Kidney (tissue), 13 donors: ENCODE measurements at regions not wholly inside any gene's neighbourhood (a gene's known extent, or its start where the extent isn't known, plus 50 kb on each side); places are given as distances from the start of the nearest gene placed in this dataset.
"Not testable (repeated sequence)": the region's sequence is repeated elsewhere in the genome, so short reads cannot be mapped to it uniquely, and the experiment has no call there.

Experiments used
- DNase-seq, 5 donors: peaks; one replicate each; pipeline ENCODE4 v3.0.0-alpha.2; 2013 to 2020
- FAIRE-seq: peaks from 2 replicates; lab custom pipeline; 2012; peaks lifted over from hg19 to GRCh38; lab: Jason Lieb, UNC
- H3K27ac ChIP-seq, 2 donors: one replicate each; pipeline ENCODE4 v1.7.0; 2013; ENCODE audit warnings: low read depth in 2 of 2, low read length in 2 of 2, inconsistent platforms in 1 of 2
- H3K27me3 ChIP-seq: one replicate; pipeline ENCODE4 v1.7.1; 2013; ENCODE audit warnings: low read length, inconsistent platforms; ENCODE audit not compliant: control insufficient read depth, insufficient read depth
- H3K36me3 ChIP-seq, 3 donors: one replicate each; pipeline versions ENCODE4 v1.7.0 to v1.7.1; 2013; ENCODE audit warnings: low read length in 3 of 3, control low read depth in 1 of 3, inconsistent platforms in 1 of 3; ENCODE audit not compliant: insufficient read depth in 3 of 3, control insufficient read depth in 2 of 3
- H3K4me1 ChIP-seq, 3 donors: one replicate each; pipeline versions ENCODE4 v1.7.0 to v1.7.1; 2013; ENCODE audit warnings: low read length in 3 of 3, inconsistent platforms in 1 of 3, low read depth in 1 of 3; ENCODE audit not compliant: control insufficient read depth in 2 of 3, insufficient read depth in 2 of 3
- H3K4me3 ChIP-seq, 3 donors: one replicate each; pipeline versions ENCODE4 v1.7.0 to v1.8.1; 2013; ENCODE audit warnings: low read length in 3 of 3, control low read depth in 1 of 3, inconsistent platforms in 1 of 3
- H3K9ac ChIP-seq, 3 donors: one replicate each; pipeline versions ENCODE4 v1.7.0 to v1.7.1; 2013; ENCODE audit warnings: low read length in 3 of 3, control low read depth in 1 of 3, inconsistent platforms in 1 of 3
- H3K9me3 ChIP-seq, 3 donors: one replicate each; pipeline versions ENCODE4 v1.7.0 to v1.7.1; 2013; ENCODE audit warnings: low read length in 3 of 3, control low read depth in 1 of 3, inconsistent platforms in 1 of 3; ENCODE audit not compliant: control insufficient read depth in 2 of 3, insufficient read depth in 1 of 3
- CTCF ChIP-seq: IDR thresholded peaks from 3 replicates; pipeline ENCODE4 v1.5.1; 2012; ENCODE audit warnings: mild to moderate bottlenecking, moderate library complexity, borderline replicate concordance; ENCODE audit not compliant: insufficient read depth; ENCODE audit errors: extremely low read depth
- intact Hi-C: fragments of 100-400 bp; cut with DNase I; formaldehyde crosslinking; loops from one replicate; pipeline ENCODE4 v1.11.1; 2022
- donor health status: control.
- donor health status: control.
- donor health status: control.
- donor health status: control.
- donor health status: control.
- donor health status: DM: yes; HTN: yes; CAD: no.
- donor health status: Normal renal cell carcinoma (clear cell type).

GRCh38 chr13:90938848-90939247, 408.6 kb upstream of the MIR17HG start:
- TF ChIP-seq CTCF: no peak
- no peak overlapping the region for H3K27ac ChIP-seq
- intact Hi-C loops: no loop called here

GRCh38 chr13:90943946-90944345, 403.5 kb upstream of the MIR17HG start:
- intact Hi-C loops: no loop called here
- DNase-seq: no peak
- H3K4me3 ChIP-seq: no peak overlapping the region
- FAIRE-seq: no peak
- H3K9ac ChIP-seq: no peak overlapping the region
- no peak for TF ChIP-seq CTCF
- no peaks in the 10 kb centered on the region for H3K36me3 ChIP-seq
- no peak overlapping the region for H3K27ac ChIP-seq
- no peaks in the 10 kb centered on the region for H3K4me1 ChIP-seq
- H3K27me3 ChIP-seq: no peaks in the 10 kb centered on the region
- H3K9me3 ChIP-seq: no peaks in the 10 kb centered on the region

More at GRCh38 chr13:90938848-90939247, 408.6 kb upstream of the MIR17HG start:
- Histone ChIP-seq H3K4me1 (no peaks in the 10 kb centered on the region), H3K9me3 (no peaks in the 10 kb centered on the region), H3K36me3 (no peaks in the 10 kb centered on the region), H3K27me3 (no peaks in the 10 kb centered on the region), H3K4me3 (no peak overlapping the region), H3K9ac (no peak overlapping the region)
- DNase-seq (no peak), FAIRE-seq (no peak)

GRCh38 chr13:90945146-90945545, 402.3 kb upstream of the MIR17HG start:
- H3K9ac ChIP-seq, H3K27ac ChIP-seq, FAIRE-seq, H3K27me3 ChIP-seq, H3K4me3 ChIP-seq, H3K36me3 ChIP-seq, H3K9me3 ChIP-seq, intact Hi-C loops, H3K4me1 ChIP-seq, DNase-seq: not testable (repeated sequence)

DNA sequence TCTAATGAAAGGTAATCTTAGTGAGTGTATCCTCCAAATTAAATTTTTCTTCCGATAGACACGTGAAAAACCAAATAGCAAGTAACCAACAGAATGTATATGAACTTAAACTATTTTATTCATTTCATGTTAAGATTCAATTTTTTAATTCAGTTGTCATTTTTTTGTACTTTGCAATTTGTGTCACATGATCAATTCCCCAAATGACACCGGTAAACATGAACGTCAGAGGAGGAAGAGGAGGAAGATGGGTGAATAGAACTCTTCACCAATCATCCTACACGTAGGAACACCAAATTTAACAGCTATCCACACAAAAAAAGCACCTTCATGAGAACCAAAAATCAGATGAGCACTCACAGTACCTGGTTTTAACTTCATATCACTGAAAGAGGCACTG, 401.4 kb upstream of the MIR17HG start:
- H3K4me3 ChIP-seq, H3K4me1 ChIP-seq, H3K27ac ChIP-seq, H3K9ac ChIP-seq, intact Hi-C loops, H3K9me3 ChIP-seq, DNase-seq, FAIRE-seq, H3K27me3 ChIP-seq, H3K36me3 ChIP-seq: not testable (repeated sequence)

DNA sequence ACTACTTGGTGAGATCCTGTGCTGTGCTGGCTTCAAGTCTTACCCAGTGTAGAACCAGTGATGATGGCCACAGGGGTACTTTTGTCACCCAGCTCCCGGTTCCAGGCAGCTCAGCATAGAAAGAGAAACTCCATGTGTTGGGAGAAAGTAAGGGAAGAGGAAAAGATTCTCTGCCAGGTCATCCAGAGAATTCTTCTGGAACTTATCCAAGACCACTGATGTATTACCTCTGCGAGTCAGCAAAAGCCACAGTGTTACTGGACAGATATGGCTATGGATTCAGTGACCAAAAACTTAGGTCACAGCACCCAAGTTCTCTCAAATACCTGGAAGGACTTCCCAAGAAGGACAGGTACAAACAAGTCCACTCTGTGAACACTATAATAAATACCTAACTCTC, 399.5 kb upstream of the MIR17HG start:
- no peak overlapping the region for H3K4me3 ChIP-seq
- no peaks in the 10 kb centered on the region for H3K36me3 ChIP-seq
- H3K4me1 ChIP-seq: no peaks in the 10 kb centered on the region
- no peak overlapping the region for H3K9ac ChIP-seq
- H3K9me3 ChIP-seq: no peaks in the 10 kb centered on the region
- H3K27ac ChIP-seq: no peak overlapping the region
- TF ChIP-seq CTCF: no peak
- no peak for DNase-seq
- FAIRE-seq: no peak
- no peaks in the 10 kb centered on the region for H3K27me3 ChIP-seq
- intact Hi-C loops: no loop called here
